Nephron (organoid): ENCODE measurements at regions not wholly inside any gene's neighbourhood (a gene's known extent, or its start where the extent isn't known, plus 50 kb on each side); places are given as distances from the start of the nearest gene placed in this dataset.
A peak's percentile ranks its signal among the peaks of the same experiment; 100 is the strongest.

Source experiments
- H3K27ac Mint-ChIP-seq, 3 experiments: 2 replicates each; pipeline ENCODE4 v1.8.0; 2020; ENCODE audit warnings: mixed read lengths in 3 of 3, mild to moderate bottlenecking in 2 of 3, moderate library complexity in 1 of 3
- H3K27me3 Mint-ChIP-seq: 2 replicates; pipeline ENCODE4 v1.8.0; 2021; ENCODE audit warnings: low read depth, mild to moderate bottlenecking, moderate library complexity, mixed read lengths
- H3K36me3 Mint-ChIP-seq: 2 replicates; pipeline ENCODE4 v1.8.0; 2020; ENCODE audit warnings: low read depth, mixed read lengths
- H3K4me1 Mint-ChIP-seq: 2 replicates; pipeline ENCODE4 v1.8.0; 2020; ENCODE audit warnings: mixed read lengths
- H3K4me3 Mint-ChIP-seq, 3 experiments: 2 replicates each; pipeline ENCODE4 v1.8.0; 2020; ENCODE audit warnings: mild to moderate bottlenecking in 3 of 3, mixed read lengths in 3 of 3, moderate library complexity in 2 of 3
- H3K9me3 Mint-ChIP-seq: 2 replicates; pipeline ENCODE4 v1.8.0; 2020; ENCODE audit warnings: mixed read lengths
- CTCF ChIP-seq, 3 experiments: fragments of 200-600 bp; sonication (generic); IDR thresholded peaks; one replicate each; pipeline ENCODE4 v1.5.0; 2021; ENCODE audit warnings: antibody characterized with exemption in 3 of 3; ENCODE audit not compliant: unreplicated experiment in 3 of 3

DNA sequence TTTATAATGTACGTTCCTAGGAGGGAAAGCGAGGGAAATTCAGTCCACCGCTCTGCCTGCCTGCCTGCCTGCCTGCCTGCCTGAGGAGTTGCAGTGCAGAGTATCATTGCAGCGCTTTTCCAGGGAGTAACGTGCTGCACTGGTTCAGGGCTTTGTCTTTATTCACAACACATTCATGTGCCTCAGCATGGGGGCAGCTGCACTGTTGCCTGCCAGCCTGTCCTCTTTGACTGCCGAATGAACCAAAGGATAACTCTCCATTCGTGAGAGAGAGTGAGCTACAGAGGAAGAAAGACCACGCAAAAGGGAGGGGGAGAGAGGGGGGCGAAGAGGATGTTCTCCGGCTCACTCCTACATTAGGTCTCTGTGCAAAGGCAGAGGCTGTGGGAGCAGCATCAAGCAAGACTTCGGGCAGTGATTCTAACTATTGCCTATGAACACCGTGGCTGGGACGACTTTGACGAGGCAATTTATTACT lies 791.2 kb downstream of the MAT2B start:
- H3K36me3 Mint-ChIP-seq, result no peaks in the 10 kb centered on the region
- H3K4me3 Mint-ChIP-seq, result peak overlapping the region; percentile 82 to 85 (median 83)
- peaks cover 7% of the 10 kb centered on the region for H3K27me3 Mint-ChIP-seq
- H3K4me1 Mint-ChIP-seq, result peaks cover 7% of the 10 kb centered on the region
- no peak for TF ChIP-seq CTCF (IDR thresholded peaks at IDR 0.05; ENCODE audit: unreplicated experiment in 3 of 3)
- peaks cover 7% of the 10 kb centered on the region for H3K9me3 Mint-ChIP-seq
- peak overlapping the region in 2 of 3 experiments; percentile 16 to 18 for H3K27ac Mint-ChIP-seq

- Mint-ChIP-seq H3K4me3 (peak overlapping the region in 1 of 3 experiments; percentile 61), H3K4me1 (peaks cover 22% of the 10 kb centered on the region), H3K9me3 (peaks cover 7% of the 10 kb centered on the region), H3K27me3 (peaks cover 7% of the 10 kb centered on the region), H3K27ac (no peak overlapping the region), H3K36me3 (no peaks in the 10 kb centered on the region)
- no peak for TF ChIP-seq CTCF (IDR thresholded peaks at IDR 0.05; ENCODE audit: unreplicated experiment in 3 of 3)
These were observed 792.7 kb downstream of the MAT2B start for GRCh38 chr5:164298165-164298564.

- Mint-ChIP-seq H3K36me3 (no peaks in the 10 kb centered on the region), H3K9me3 (no peaks in the 10 kb centered on the region), H3K4me1 (peaks cover 30% of the 10 kb centered on the region), H3K4me3 (no peak overlapping the region), H3K27me3 (peaks cover 7% of the 10 kb centered on the region), H3K27ac (no peak overlapping the region)
- TF ChIP-seq CTCF (IDR thresholded peaks at IDR 0.05; ENCODE audit: unreplicated experiment in 3 of 3), result no peak
These were observed 794.9 kb downstream of the MAT2B start for GRCh38 chr5:164300295-164300694.

DNA sequence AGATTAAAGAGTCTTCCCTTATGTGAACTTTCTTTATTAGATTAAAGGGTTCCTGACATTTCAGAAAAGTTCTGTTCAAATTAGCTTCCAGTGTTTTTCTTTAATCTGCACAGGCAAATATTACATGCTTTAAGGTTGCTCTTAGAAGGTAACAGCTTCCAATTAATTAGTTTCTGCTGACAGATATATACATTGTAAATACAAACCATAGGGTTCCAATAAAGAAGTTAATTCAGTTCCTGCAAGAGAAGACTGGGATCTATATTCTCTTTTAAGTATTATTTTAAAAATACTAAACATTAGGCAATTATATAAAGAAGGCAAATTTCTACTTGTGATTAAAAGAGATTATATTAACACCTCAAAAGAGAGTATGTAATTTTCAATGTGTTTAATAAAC lies 795.7 kb downstream of the MAT2B start:
- no peaks in the 10 kb centered on the region for H3K36me3 Mint-ChIP-seq
- H3K4me1 Mint-ChIP-seq, result peaks cover 30% of the 10 kb centered on the region
- peaks cover 7% of the 10 kb centered on the region for H3K27me3 Mint-ChIP-seq
- TF ChIP-seq CTCF (IDR thresholded peaks at IDR 0.05; ENCODE audit: unreplicated experiment in 3 of 3), result no peak
- H3K27ac Mint-ChIP-seq, result no peak overlapping the region
- H3K4me3 Mint-ChIP-seq, result no peak overlapping the region
- no peaks in the 10 kb centered on the region for H3K9me3 Mint-ChIP-seq

GRCh38 chr5:164301708-164302107 lies 796.3 kb downstream of the MAT2B start:
- Mint-ChIP-seq H3K4me1 (peaks cover 27% of the 10 kb centered on the region), H3K4me3 (no peak overlapping the region), H3K36me3 (no peaks in the 10 kb centered on the region), H3K27me3 (peaks cover 4% of the 10 kb centered on the region), H3K9me3 (no peaks in the 10 kb centered on the region), H3K27ac (no peak overlapping the region)
- TF ChIP-seq CTCF (IDR thresholded peaks at IDR 0.05; ENCODE audit: unreplicated experiment in 3 of 3), result no peak

DNA sequence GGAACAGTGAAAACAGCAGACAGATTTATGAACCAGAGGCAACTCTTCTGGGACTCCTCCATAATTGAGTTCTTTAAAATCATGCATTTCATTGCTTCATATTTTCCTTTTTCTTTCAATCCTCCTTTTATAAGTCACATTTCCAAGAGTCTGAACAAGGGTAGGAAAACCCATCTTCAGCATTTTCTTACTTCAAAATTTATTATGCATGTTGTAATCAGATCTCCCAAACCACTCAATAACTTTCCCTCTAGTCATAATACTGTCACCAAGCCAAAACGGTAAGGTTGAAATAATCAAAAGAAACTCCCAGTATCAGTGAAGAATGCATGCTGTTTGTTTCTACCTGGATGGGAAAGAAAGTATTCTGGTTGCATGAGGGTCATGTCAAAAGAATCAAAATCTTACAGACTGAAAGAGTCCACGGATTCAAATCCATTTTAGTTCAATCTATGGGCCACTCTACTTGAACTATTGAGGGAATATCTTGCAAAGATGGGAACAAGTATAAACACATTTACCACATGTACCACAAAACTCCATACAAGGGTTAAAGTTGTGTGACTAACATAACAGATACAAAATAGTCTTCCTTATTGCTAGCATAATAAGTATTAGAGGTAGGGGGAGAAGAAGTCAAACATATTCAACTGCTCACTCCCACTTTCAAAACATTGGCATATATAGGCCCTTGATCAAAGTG lies 797.3 kb downstream of the MAT2B start:
- Mint-ChIP-seq H3K9me3 (no peaks in the 10 kb centered on the region), H3K4me3 (no peak overlapping the region), H3K27ac (peak overlapping the region in 1 of 3 experiments; percentile 8), H3K36me3 (no peaks in the 10 kb centered on the region), H3K27me3 (no peaks in the 10 kb centered on the region), H3K4me1 (peaks cover 24% of the 10 kb centered on the region)
- TF ChIP-seq CTCF (IDR thresholded peaks at IDR 0.05; ENCODE audit: unreplicated experiment in 3 of 3), result no peak
